ENCODE measurements at regions not wholly inside any gene's neighbourhood (a gene's known extent, or its start where the extent isn't known, plus 50 kb on each side); places are given as distances from the start of the nearest gene placed in this dataset.

GRCh38 chr13:57224414-57224813, 57.4 kb downstream of the PRR20E start:
- no peak for TF ChIP-seq CTCF (conservative IDR thresholded peaks at IDR 0.05; ENCODE audit: low read depth, low read length)
- TF ChIP-seq EZH2 (IDR thresholded peaks at IDR 0.05; ENCODE audit: borderline replicate concordance, low read depth, low read length, poor library complexity, severe bottlenecking): no peak
- POLR2A ChIA-PET (ENCODE audit: low non-redundant PET): no interaction called here
- DNase-seq (ENCODE audit: low spot score): no peak
- intact Hi-C loops (cut with micrococcal nuclease; ENCODE audit: unreplicated experiment): no loop called here
- Histone ChIP-seq H3K4me1 (ENCODE audit: insufficient read depth, low read length, poor library complexity, severe bottlenecking) (no peaks in the 10 kb centered on the region), H3K36me3 (ENCODE audit: insufficient read depth, low read length, poor library complexity, severe bottlenecking) (no peaks in the 10 kb centered on the region), H3K27ac (ENCODE audit: low read depth, low read length, poor library complexity, severe bottlenecking) (no peak overlapping the region), H3K4me3 (ENCODE audit: low read depth, low read length, poor library complexity, severe bottlenecking) (no peak overlapping the region), H3K9me3 (ENCODE audit: low read depth, low read length, poor library complexity, severe bottlenecking) (no peaks in the 10 kb centered on the region), H3K27me3 (replicated peaks; ENCODE audit: insufficient read depth, low read depth, low read length, poor library complexity) (no peaks in the 10 kb centered on the region)
- no TSS peak for BruUV-seq (replicated peaks)
- CTCF ChIA-PET: no interaction called here

- Histone ChIP-seq H3K27me3 (replicated peaks; ENCODE audit: insufficient read depth, low read depth, low read length, poor library complexity) (no peaks in the 10 kb centered on the region), H3K27ac (ENCODE audit: low read depth, low read length, poor library complexity, severe bottlenecking) (no peak overlapping the region), H3K36me3 (ENCODE audit: insufficient read depth, low read length, poor library complexity, severe bottlenecking) (no peaks in the 10 kb centered on the region), H3K4me1 (ENCODE audit: insufficient read depth, low read length, poor library complexity, severe bottlenecking) (no peaks in the 10 kb centered on the region), H3K4me3 (ENCODE audit: low read depth, low read length, poor library complexity, severe bottlenecking) (no peak overlapping the region), H3K9me3 (ENCODE audit: low read depth, low read length, poor library complexity, severe bottlenecking) (no peaks in the 10 kb centered on the region)
- no TSS peak for BruUV-seq (replicated peaks)
- no peak for DNase-seq (ENCODE audit: low spot score)
- CTCF ChIA-PET: no interaction called here
- intact Hi-C loops (cut with micrococcal nuclease; ENCODE audit: unreplicated experiment): no loop called here
- TF ChIP-seq EZH2 (IDR thresholded peaks at IDR 0.05; ENCODE audit: borderline replicate concordance, low read depth, low read length, poor library complexity, severe bottlenecking): no peak
- POLR2A ChIA-PET (ENCODE audit: low non-redundant PET): no interaction called here
Observed at GRCh38 chr13:57250472-57250871, 83.5 kb downstream of the PRR20E start.

GRCh38 chr13:57253551-57253950, 86.6 kb downstream of the PRR20E start:
- Histone ChIP-seq H3K4me3 (ENCODE audit: low read depth, low read length, poor library complexity, severe bottlenecking) (no peak overlapping the region), H3K36me3 (ENCODE audit: insufficient read depth, low read length, poor library complexity, severe bottlenecking) (no peaks in the 10 kb centered on the region), H3K27ac (ENCODE audit: low read depth, low read length, poor library complexity, severe bottlenecking) (no peak overlapping the region), H3K9me3 (ENCODE audit: low read depth, low read length, poor library complexity, severe bottlenecking) (no peaks in the 10 kb centered on the region), H3K27me3 (replicated peaks; ENCODE audit: insufficient read depth, low read depth, low read length, poor library complexity) (no peaks in the 10 kb centered on the region), H3K4me1 (ENCODE audit: insufficient read depth, low read length, poor library complexity, severe bottlenecking) (no peaks in the 10 kb centered on the region)
- TF ChIP-seq CTCF (conservative IDR thresholded peaks at IDR 0.05; ENCODE audit: low read depth, low read length) (no peak), EZH2 (IDR thresholded peaks at IDR 0.05; ENCODE audit: borderline replicate concordance, low read depth, low read length, poor library complexity, severe bottlenecking) (no peak)
- POLR2A ChIA-PET (ENCODE audit: low non-redundant PET): no interaction called here
- no TSS peak for BruUV-seq (replicated peaks)
- CTCF ChIA-PET: no interaction called here
- no peak for DNase-seq (ENCODE audit: low spot score)
- intact Hi-C loops (cut with micrococcal nuclease; ENCODE audit: unreplicated experiment): no loop called here

- POLR2A ChIA-PET (ENCODE audit: low non-redundant PET): no interaction called here
- Histone ChIP-seq H3K4me3 (ENCODE audit: low read depth, low read length, poor library complexity, severe bottlenecking) (no peak overlapping the region), H3K4me1 (ENCODE audit: insufficient read depth, low read length, poor library complexity, severe bottlenecking) (no peaks in the 10 kb centered on the region), H3K27ac (ENCODE audit: low read depth, low read length, poor library complexity, severe bottlenecking) (no peak overlapping the region), H3K27me3 (replicated peaks; ENCODE audit: insufficient read depth, low read depth, low read length, poor library complexity) (no peaks in the 10 kb centered on the region), H3K36me3 (ENCODE audit: insufficient read depth, low read length, poor library complexity, severe bottlenecking) (no peaks in the 10 kb centered on the region), H3K9me3 (ENCODE audit: low read depth, low read length, poor library complexity, severe bottlenecking) (no peaks in the 10 kb centered on the region)
- BruUV-seq (replicated peaks): no TSS peak
- CTCF ChIA-PET: no interaction called here
- DNase-seq (ENCODE audit: low spot score): no peak
- TF ChIP-seq CTCF (conservative IDR thresholded peaks at IDR 0.05; ENCODE audit: low read depth, low read length): no peak
- intact Hi-C loops (cut with micrococcal nuclease; ENCODE audit: unreplicated experiment): no loop called here
Observed at GRCh38 chr13:57264965-57265364, 98.0 kb downstream of the PRR20E start.
